Small intestine (tissue), 7 donors: ENCODE measurements at regions not wholly inside any gene's neighbourhood (a gene's known extent, or its start where the extent isn't known, plus 50 kb on each side); places are given as distances from the start of the nearest gene placed in this dataset.

ENCODE experiments used
- DNase-seq, 2 donors: peaks; one replicate each; pipeline versions ENCODE4 v3.0.0 to v3.0.0-alpha.2; 2013
- FAIRE-seq: peaks from 2 replicates; lab custom pipeline; 2012; peaks lifted over from hg19 to GRCh38; lab: Jason Lieb, UNC
- H3K27ac ChIP-seq, 3 donors: one replicate each; pipeline ENCODE4 v1.5.1; 2013; ENCODE audit warnings: low read length in 2 of 3, mild to moderate bottlenecking in 2 of 3, control low read depth in 1 of 3, inconsistent platforms in 1 of 3, low read depth in 1 of 3, moderate library complexity in 1 of 3
- H3K27me3 ChIP-seq, 3 donors: one replicate each; pipeline ENCODE4 v1.6.1; 2013; ENCODE audit warnings: low read length in 3 of 3, inconsistent platforms in 1 of 3; ENCODE audit not compliant: control insufficient read depth in 3 of 3, insufficient read depth in 3 of 3
- H3K36me3 ChIP-seq, 3 donors: one replicate each; pipeline ENCODE4 v1.6.1; 2013; ENCODE audit warnings: low read length in 3 of 3, inconsistent platforms in 1 of 3, low read depth in 1 of 3, mild to moderate bottlenecking in 1 of 3, moderate library complexity in 1 of 3; ENCODE audit not compliant: control insufficient read depth in 3 of 3, insufficient read depth in 2 of 3
- H3K4me1 ChIP-seq, 3 donors: one replicate each; pipeline ENCODE4 v1.6.1; 2013; ENCODE audit warnings: low read length in 2 of 3, inconsistent platforms in 1 of 3, low read depth in 1 of 3, mild to moderate bottlenecking in 1 of 3, moderate library complexity in 1 of 3; ENCODE audit not compliant: control insufficient read depth in 3 of 3, insufficient read depth in 2 of 3
- H3K4me3 ChIP-seq, 3 donors: one replicate each; pipeline ENCODE4 v1.5.1; 2013; ENCODE audit warnings: low read length in 3 of 3, control low read depth in 1 of 3, inconsistent platforms in 1 of 3, low read depth in 1 of 3, mild to moderate bottlenecking in 1 of 3, moderate library complexity in 1 of 3
- H3K9me3 ChIP-seq, 2 donors: one replicate each; pipeline ENCODE4 v1.6.1; 2013; ENCODE audit warnings: low read depth in 1 of 2, low read length in 1 of 2; ENCODE audit not compliant: control insufficient read depth in 2 of 2, insufficient read depth in 1 of 2
- WGBS, 3 donors: extraction: QIAGEN DNeasy Blood & Tissue Kit; methylation state at CpG; one replicate each; pipeline ENCODE4 v1.1.7; 2013; 5-methylcytosine and 5-hydroxymethylcytosine counted together
- donor health status: healthy with polysubstance abuse.
- donor health status: control.
- donor health status: control.
- donor health status: Bipolar disorder and iron deficiency.
- donor health status: healthy.

- H3K4me1 ChIP-seq = peaks cover 0 to 4% (median 0%) of the 10 kb centered on the region in 3 donors
- no peak for DNase-seq
- H3K4me3 ChIP-seq = no peak overlapping the region
- H3K27me3 ChIP-seq = peaks cover 0 to 5% (median 0%) of the 10 kb centered on the region in 3 donors
- no peak overlapping the region for H3K27ac ChIP-seq
- no peak for FAIRE-seq
- 46 to 63% (median 57%) methylated on average over 3 of the region's 3 CpGs for WGBS, 3 donors
- no peaks in the 10 kb centered on the region for H3K36me3 ChIP-seq
- H3K9me3 ChIP-seq = no peaks in the 10 kb centered on the region
Observed at GRCh38 chr1:208648146-208648545, 404.0 kb upstream of the PLXNA2 start.

GRCh38 chr1:208652296-208653160 is 408.3 kb upstream of the PLXNA2 start:
- DNase-seq (peak; percentile 55 to 80), FAIRE-seq (no peak)
- Histone ChIP-seq H3K36me3 (no peaks in the 10 kb centered on the region), H3K4me1 (peaks cover 0 to 4% (median 0%) of the 10 kb centered on the region in 3 donors), H3K9me3 (no peaks in the 10 kb centered on the region), H3K27me3 (peaks cover 0 to 5% (median 0%) of the 10 kb centered on the region in 3 donors), H3K4me3 (no peak overlapping the region), H3K27ac (no peak overlapping the region)
- 14 to 19% (median 15%) methylated on average over 8 of the region's 8 CpGs for WGBS, 3 donors

DNA sequence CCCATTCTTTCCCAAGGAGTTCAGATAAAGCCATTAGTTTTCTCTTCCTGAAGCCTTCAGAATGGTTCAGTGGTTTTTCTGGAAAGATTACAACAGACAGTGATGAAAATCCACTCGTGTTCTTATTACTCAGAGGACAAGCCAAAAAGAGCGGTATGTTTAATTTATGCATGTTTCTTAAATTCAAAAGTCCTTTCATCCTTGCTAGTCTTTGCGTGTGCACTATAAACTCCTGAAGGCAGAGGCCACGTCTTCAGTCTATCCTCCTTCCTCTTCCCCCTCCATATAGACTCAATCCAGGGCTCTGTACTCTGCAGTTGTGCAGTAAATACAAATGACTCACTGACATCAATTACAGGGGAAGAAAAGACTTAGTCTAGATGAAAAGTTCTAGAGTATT is 409.2 kb upstream of the PLXNA2 start:
- no peak for DNase-seq
- Histone ChIP-seq H3K36me3 (no peaks in the 10 kb centered on the region), H3K27me3 (peaks cover 0 to 3% (median 0%) of the 10 kb centered on the region in 3 donors), H3K4me1 (peaks cover 0 to 4% (median 0%) of the 10 kb centered on the region in 3 donors), H3K9me3 (no peaks in the 10 kb centered on the region), H3K4me3 (no peak overlapping the region), H3K27ac (no peak overlapping the region)
- 53 to 66% (median 66%) methylated on average over 4 of the region's 4 CpGs for WGBS, 3 donors
- FAIRE-seq = no peak

DNA sequence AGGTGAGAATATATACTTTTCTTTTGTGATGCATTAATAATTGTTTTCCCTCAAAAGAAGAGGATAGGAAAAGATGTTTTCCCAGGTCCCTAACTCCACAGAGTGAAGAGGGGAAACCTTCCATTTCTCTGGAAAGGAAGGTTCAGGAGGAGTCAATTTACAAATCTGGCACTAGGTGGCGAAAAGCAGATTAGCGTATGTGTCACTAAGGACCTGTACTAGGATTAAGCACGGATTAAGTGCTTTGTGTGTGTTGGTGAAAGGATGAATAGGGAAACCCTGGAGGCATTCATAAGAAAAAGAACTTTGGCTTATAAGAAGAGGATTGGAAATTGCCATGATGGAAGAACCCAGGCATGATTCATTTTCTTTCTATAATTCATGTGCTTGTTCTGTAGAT is 410.1 kb upstream of the PLXNA2 start:
- Histone ChIP-seq H3K27ac (no peak overlapping the region), H3K9me3 (no peaks in the 10 kb centered on the region), H3K4me3 (no peak overlapping the region), H3K36me3 (no peaks in the 10 kb centered on the region), H3K27me3 (peaks cover 0 to 3% (median 0%) of the 10 kb centered on the region in 3 donors), H3K4me1 (peaks cover 0 to 4% (median 0%) of the 10 kb centered on the region in 3 donors)
- FAIRE-seq = no peak
- peak in 1 of 2 donors; percentile 35 for DNase-seq
- 21 to 50% (median 33%) methylated on average over 3 of the region's 3 CpGs for WGBS, 3 donors

DNA sequence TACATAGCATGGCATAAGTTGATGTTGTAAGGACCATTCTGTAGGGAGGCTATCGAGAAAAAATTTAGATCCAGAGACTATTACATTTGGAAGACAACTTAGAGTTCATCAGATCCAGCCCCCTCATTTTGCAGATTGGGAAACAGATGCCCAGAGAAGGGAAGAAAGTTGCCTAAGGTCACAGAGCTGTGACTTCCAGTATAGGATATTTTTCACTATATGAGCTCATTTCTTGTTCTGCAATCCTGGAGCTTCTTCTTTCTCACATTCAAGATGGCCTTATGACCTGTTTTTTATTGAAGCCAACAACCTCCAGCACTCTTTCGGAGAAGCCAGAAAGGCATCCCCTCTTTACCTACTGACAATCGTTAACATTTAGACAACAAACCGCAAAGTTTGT is 421.8 kb upstream of the PLXNA2 start:
- peaks cover 0 to 9% (median 1%) of the 10 kb centered on the region in 3 donors for H3K4me1 ChIP-seq
- 61 to 83% (median 62%) methylated on average over 4 of the region's 4 CpGs for WGBS, 3 donors
- no peak for DNase-seq
- no peaks in the 10 kb centered on the region for H3K36me3 ChIP-seq
- H3K9me3 ChIP-seq = no peaks in the 10 kb centered on the region
- no peak for FAIRE-seq
- H3K27me3 ChIP-seq = peaks cover 0 to 3% (median 0%) of the 10 kb centered on the region in 3 donors
- no peak overlapping the region for H3K27ac ChIP-seq
- H3K4me3 ChIP-seq = no peak overlapping the region

GRCh38 chr1:208668991-208669390 is 424.8 kb upstream of the PLXNA2 start:
- Histone ChIP-seq H3K27me3 (peaks cover 0 to 3% (median 0%) of the 10 kb centered on the region in 3 donors), H3K4me1 (no peaks in the 10 kb centered on the region), H3K27ac (no peak overlapping the region), H3K36me3 (no peaks in the 10 kb centered on the region), H3K9me3 (no peaks in the 10 kb centered on the region), H3K4me3 (no peak overlapping the region)
- FAIRE-seq (no peak), DNase-seq (peak in 1 of 2 donors; percentile 31)
- WGBS, 3 donors = 10 to 40% (median 26%) methylated on average over 1 of the region's 1 CpG

DNA sequence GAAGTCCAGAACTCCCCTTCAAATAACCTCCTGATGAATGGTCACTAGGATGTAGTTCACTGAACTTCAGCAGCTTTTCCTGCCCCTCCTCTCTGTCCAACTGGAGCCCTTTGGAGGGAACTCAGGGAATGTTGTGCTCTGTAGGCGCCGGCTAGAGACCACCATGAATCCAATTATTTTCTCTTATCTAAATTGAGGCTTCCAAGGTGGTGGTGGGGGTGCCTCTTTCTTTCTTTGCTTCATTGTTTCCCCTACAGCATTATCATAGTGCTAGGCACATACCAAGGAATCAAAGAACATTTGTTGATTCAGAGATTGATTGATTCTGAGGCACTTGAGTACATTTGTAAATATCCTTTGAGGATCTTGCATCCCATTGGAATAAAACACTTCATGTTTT is 426.6 kb upstream of the PLXNA2 start:
- H3K27me3 ChIP-seq = peaks cover 0 to 3% (median 0%) of the 10 kb centered on the region in 3 donors
- no peaks in the 10 kb centered on the region for H3K9me3 ChIP-seq
- DNase-seq (no peak), FAIRE-seq (no peak)
- no peak overlapping the region for H3K27ac ChIP-seq
- no peaks in the 10 kb centered on the region for H3K36me3 ChIP-seq
- no peaks in the 10 kb centered on the region for H3K4me1 ChIP-seq
- WGBS, 3 donors = 45 to 68% (median 55%) methylated on average over 2 of the region's 2 CpGs
- no peak overlapping the region for H3K4me3 ChIP-seq

- Histone ChIP-seq H3K36me3 (no peaks in the 10 kb centered on the region), H3K4me1 (peaks cover 0 to 7% (median 4%) of the 10 kb centered on the region in 3 donors), H3K27ac (peak overlapping the region in 1 of 3 donors; percentile 42), H3K9me3 (peaks cover 0 to 4% of the 10 kb centered on the region in 2 donors), H3K27me3 (no peaks in the 10 kb centered on the region), H3K4me3 (no peak overlapping the region)
- peak in 1 of 2 donors; percentile 45 for DNase-seq
- no peak for FAIRE-seq
- 31 to 52% (median 46%) methylated on average over 4 of the region's 4 CpGs for WGBS, 3 donors
Observed at GRCh38 chr1:208681878-208682663, 437.9 kb upstream of the PLXNA2 start.
